ENCODE measurements at regions not wholly inside any gene's neighbourhood (a gene's known extent, or its start where the extent isn't known, plus 50 kb on each side); places are given as distances from the start of the nearest gene placed in this dataset.

DNA sequence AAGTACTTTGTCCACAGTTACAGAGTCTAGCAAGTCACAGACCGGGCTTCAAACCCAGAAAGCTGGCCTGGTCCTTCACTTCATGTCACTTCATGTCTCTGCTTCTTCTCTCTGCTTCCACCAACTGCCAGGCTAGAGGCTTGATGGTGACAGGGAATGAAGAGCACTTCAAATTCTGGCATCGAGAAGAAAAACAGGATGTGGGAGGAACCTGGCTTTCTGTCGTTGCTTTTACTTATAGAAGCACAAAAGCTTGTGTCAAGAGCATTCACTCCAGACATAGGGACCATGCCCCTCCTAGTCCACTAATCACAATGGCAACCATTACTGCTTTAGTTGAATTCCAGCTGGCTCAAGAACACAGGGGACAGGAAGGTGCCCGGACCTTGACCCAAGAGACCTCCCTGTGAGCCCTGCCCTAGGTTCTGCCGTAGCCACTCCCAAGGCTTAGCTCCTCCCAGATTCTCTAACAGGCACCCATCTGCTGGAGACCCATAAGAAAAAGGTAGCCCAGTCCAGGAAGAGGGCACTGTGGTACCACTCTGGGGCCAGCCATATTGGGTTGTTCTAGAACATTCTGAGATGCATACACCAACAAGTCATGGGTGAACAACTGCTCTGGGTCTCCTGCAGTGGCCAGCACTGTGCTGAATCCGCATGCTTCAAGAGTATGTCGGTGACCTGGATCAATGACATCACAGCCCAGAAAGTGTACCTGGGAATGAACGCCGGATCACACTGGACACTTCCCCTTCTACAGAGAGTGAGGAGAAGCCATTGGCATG, 181.8 kb downstream of the C16orf95 start:
- Mint-ChIP-seq H3K9me3 (no peaks in the 10 kb centered on the region), H3K27me3 (no peaks in the 10 kb centered on the region), H3K27ac (no peak overlapping the region), H3K4me1 (ENCODE audit: low read depth in 2 of 2) (no peaks in the 10 kb centered on the region), H3K4me3 (no peak overlapping the region), H3K36me3 (no peaks in the 10 kb centered on the region)
- ATAC-seq (no peak), DNase-seq (ENCODE audit: low spot score) (no peak)

DNA sequence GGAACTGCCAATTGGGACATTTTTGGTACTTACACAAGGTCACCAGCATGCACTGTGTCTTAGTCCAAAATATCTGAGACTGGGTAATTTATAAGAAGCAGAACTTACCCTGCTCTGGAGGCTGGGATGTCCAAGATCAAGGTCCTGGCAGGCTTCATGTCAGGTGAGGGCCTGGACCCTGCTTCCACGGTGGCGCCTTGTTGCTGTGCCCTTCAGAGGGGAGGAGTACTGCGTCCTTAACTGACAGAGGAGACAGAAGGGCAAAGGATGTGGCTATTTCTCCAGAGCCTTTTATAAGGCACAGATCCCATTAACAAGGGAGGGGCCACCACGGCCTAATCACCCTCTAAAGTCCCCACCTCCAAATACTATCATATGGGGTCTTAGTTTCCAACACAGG, 178.9 kb downstream of the C16orf95 start:
- no peaks in the 10 kb centered on the region for H3K4me1 Mint-ChIP-seq (ENCODE audit: low read depth in 2 of 2)
- peak; percentile 18 for DNase-seq (ENCODE audit: low spot score)
- H3K4me3 Mint-ChIP-seq, result no peak overlapping the region
- no peaks in the 10 kb centered on the region for H3K27me3 Mint-ChIP-seq
- ATAC-seq, result no peak
- no peak overlapping the region for H3K27ac Mint-ChIP-seq
- no peaks in the 10 kb centered on the region for H3K36me3 Mint-ChIP-seq
- no peaks in the 10 kb centered on the region for H3K9me3 Mint-ChIP-seq

DNA sequence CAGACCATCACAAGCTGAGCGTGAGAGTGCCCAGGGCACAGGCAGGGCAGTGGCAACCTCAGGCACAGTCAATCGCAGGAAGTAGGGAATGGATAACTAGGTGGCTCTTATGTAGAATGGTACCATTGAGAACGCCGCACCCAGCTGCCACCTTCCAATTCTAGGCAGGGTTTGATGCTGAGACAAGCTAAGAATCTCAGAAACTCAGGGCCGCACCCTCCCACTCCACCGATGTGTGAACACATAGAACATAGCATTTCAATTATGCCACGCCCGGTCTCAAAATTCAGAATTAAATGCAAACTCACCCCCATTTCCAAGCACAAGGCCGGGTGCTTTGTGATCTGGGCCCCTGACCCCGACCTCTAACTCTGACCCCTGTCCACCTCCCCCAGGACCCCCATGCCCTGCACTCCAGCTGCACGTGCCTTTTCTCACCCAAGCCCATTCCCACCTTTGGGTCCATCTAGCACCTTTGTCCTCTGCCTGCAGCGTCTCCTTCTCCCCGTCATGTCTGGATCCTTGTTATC, 178.4 kb downstream of the C16orf95 start:
- DNase-seq (ENCODE audit: low spot score), result peak; percentile 51
- no peaks in the 10 kb centered on the region for H3K9me3 Mint-ChIP-seq
- ATAC-seq, result no peak
- H3K4me3 Mint-ChIP-seq, result no peak overlapping the region
- no peaks in the 10 kb centered on the region for H3K4me1 Mint-ChIP-seq (ENCODE audit: low read depth in 2 of 2)
- no peaks in the 10 kb centered on the region for H3K27me3 Mint-ChIP-seq
- no peak overlapping the region for H3K27ac Mint-ChIP-seq
- H3K36me3 Mint-ChIP-seq, result no peaks in the 10 kb centered on the region

DNA sequence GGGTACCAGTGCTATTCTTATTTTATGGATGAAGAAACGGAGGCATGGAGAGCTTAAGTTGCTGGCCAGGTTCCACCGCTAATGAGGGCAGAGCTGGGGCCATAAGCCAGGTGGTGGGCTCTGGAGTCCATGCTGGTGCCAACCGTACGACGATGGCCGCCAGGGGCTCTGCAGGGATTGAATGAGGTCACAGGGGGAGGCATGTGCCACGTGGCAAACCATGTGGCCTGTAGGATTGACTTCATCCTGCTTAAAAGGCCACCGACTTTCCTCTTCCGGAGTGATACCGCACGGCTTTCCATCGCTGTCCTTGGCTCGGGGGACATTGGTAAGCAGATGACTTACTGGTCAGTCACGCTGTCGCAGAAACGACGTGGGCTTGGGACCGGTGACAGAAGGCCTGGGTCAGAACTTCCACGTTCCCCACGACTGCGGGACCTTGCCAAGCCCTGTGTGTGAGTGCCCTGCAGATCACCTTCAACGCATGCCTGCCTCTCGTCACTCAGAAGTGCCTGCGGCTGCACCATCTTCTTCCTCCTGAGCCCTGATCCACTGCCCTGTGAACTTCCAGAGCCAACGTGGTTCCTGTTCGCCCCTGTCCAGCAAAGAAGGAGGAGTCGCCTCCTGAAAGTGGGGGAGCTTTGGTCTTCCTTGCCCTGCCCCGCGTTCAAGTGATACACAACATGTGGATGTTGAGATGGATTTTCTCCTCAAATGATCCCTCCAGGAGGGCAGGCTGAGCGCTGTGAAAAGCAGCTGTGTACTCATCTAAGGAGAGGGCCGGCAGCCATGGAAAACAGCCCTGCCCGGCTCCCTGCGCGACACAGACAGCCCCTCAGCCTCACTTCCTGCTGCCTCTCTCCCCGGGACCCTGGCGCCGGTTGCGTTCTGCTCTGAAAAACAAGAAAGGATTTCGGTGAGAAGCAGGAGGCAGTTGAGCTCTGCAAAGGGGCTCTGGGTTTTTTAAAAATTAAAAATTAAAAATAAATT, 176.7 kb downstream of the C16orf95 start:
- Mint-ChIP-seq H3K9me3 (no peaks in the 10 kb centered on the region), H3K4me3 (no peak overlapping the region), H3K36me3 (no peaks in the 10 kb centered on the region), H3K4me1 (ENCODE audit: low read depth in 2 of 2) (no peaks in the 10 kb centered on the region), H3K27me3 (no peaks in the 10 kb centered on the region), H3K27ac (no peak overlapping the region)
- DNase-seq (ENCODE audit: low spot score) (no peak), ATAC-seq (no peak)

DNA sequence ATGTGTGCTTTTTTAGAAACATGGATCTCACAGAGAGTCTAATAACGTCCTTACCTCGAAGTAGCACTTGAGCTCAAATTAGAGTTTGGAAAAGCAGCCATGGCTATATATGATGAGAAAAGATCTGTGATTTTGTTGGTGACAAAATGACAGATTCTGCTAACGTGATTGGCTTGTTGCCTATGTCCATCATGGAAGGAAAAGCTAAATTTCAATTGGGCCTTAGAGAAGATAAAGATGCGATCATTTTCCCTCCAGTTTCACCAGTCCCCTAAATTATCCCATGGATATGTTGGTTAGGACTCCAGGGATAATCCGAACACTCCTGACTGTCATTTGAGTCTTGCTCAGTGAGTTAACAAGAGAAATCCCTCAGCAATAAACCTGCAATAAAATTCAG, 175.8 kb downstream of the C16orf95 start:
- Mint-ChIP-seq H3K4me1 (ENCODE audit: low read depth in 2 of 2) (no peaks in the 10 kb centered on the region), H3K27me3 (no peaks in the 10 kb centered on the region), H3K27ac (no peak overlapping the region), H3K4me3 (no peak overlapping the region), H3K36me3 (no peaks in the 10 kb centered on the region), H3K9me3 (no peaks in the 10 kb centered on the region)
- ATAC-seq, result no peak
- DNase-seq (ENCODE audit: low spot score), result no peak

DNA sequence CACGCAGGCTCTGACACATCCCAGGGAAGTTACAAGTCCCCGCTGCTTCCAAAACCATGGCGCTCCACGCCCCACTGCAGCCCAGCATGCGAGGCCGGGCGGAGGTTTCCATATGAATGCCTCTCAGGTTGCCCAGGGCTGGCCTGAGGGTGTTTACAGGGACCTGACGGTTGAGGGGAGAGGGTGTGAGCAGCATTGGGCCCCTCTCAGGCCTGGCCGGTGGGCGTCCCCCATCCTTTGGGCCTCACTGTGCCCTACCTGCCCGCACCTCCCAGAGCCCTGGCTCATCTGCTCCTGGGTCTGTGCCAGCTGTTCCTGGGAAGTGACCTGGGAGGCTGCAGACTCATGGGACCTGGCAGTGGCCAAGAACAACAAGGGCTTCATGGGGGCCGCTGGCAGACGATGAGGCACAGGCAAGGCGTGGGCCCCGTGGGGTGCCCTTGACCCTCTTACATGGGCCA, 173.5 kb downstream of the C16orf95 start:
- Mint-ChIP-seq H3K4me1 (ENCODE audit: low read depth in 2 of 2) (no peaks in the 10 kb centered on the region), H3K9me3 (no peaks in the 10 kb centered on the region), H3K27me3 (peaks cover 0 to 5% of the 10 kb centered on the region in 2 donors), H3K4me3 (no peak overlapping the region), H3K27ac (no peak overlapping the region), H3K36me3 (peaks cover 1% of the 10 kb centered on the region)
- DNase-seq (ENCODE audit: low spot score) (no peak), ATAC-seq (peak in 1 of 2 donors; percentile 34)

DNA sequence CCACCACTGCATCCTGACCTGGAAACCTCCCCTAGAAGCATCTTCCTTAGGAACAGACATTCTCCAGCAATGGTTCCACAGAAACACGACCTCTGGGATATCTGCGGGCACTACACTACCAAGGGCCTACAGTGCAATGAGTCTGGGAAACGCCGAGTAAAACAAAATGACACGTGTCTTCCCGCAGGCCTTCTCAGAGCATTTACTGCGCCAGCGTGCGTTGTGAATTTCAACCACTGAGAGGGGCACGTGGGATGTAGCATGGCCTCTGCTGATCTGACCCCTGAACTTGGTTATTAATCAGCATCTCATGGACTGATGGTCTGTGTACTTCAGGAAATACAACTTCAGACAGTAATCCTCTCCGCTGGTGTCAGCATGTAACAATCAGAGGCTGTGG, 173.0 kb downstream of the C16orf95 start:
- Mint-ChIP-seq H3K4me3 (no peak overlapping the region), H3K9me3 (no peaks in the 10 kb centered on the region), H3K4me1 (ENCODE audit: low read depth in 2 of 2) (no peaks in the 10 kb centered on the region), H3K27me3 (peaks cover 0 to 8% of the 10 kb centered on the region in 2 donors), H3K27ac (no peak overlapping the region), H3K36me3 (peaks cover 5% of the 10 kb centered on the region)
- ATAC-seq, result no peak
- no peak for DNase-seq (ENCODE audit: low spot score)

DNA sequence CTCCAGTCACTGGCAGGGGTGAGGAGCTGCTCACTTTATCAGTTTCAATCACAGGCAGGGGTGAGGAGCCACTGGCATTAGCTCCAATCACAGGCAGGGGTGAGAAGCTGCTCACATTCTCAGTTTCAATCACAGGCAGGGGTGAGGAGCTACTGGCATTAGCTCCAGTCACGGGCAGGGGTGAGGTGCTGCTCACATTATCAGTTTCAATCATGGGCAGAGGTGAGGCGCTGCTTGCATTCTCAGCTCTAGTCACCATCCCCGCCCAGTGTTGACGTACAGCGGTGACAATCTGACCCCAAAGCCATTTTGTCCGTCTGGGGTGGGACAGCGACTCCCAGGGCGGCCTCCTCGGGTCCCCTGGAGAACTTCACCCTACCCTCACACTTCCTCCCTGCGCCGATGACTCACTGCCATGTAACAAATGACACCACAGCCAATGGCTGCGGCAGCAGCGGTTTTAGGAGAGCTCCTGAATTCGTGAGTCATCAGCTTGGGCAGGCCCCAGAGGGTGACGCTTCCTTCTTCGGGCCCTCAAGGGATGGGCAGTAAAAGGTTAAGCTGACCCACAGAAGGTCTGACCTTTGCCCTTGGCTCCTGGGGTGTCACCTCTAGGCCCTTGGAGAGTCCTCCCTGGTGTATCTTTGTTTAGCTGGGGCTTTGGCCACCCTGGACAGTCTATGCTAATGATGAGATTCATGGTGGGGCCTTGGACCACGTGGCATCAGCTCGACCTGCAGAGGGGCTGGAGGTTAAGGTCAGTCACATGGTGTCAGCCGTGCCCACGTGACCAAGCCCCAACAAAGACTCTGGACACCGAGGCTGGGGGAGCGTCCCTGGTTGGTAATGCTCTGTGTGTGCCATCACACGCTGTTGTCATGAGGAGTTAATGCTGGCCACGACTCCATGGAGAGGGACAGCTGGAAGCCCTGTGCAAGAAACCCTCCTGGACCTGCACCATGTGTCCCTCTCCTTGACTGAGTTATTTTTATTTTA, 171.7 kb downstream of the C16orf95 start:
- no peak overlapping the region for H3K27ac Mint-ChIP-seq
- no peak overlapping the region for H3K4me3 Mint-ChIP-seq
- H3K9me3 Mint-ChIP-seq, result no peaks in the 10 kb centered on the region
- H3K27me3 Mint-ChIP-seq, result peaks cover 0 to 11% of the 10 kb centered on the region in 2 donors
- H3K36me3 Mint-ChIP-seq, result peaks cover 5% of the 10 kb centered on the region
- ATAC-seq (peak in 1 of 2 donors; percentile 48), DNase-seq (ENCODE audit: low spot score) (no peak)
- H3K4me1 Mint-ChIP-seq (ENCODE audit: low read depth in 2 of 2), result no peaks in the 10 kb centered on the region

DNA sequence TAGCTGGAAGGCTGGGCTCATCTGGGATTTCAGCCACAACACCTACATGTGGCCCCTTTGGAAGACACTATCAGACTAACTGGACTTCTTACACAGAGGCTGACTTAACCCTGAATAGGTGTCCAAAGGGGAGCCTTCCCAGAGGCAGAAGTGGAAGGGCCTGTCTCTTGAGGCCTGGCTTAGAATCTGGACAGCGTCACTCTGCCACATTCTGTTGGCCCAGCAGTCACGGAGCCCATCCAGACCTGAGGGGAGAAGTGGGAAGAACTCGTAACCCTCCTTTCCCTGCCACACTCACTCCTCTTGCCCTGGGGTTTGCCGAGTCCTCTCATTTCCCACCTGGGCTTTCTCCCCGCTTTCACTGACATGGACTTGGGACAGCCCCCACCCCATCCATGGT, 170.5 kb downstream of the C16orf95 start:
- DNase-seq (ENCODE audit: low spot score) (no peak), ATAC-seq (no peak)
- Mint-ChIP-seq H3K4me3 (no peak overlapping the region), H3K9me3 (no peaks in the 10 kb centered on the region), H3K36me3 (peaks cover 5% of the 10 kb centered on the region), H3K27me3 (peaks cover 0 to 11% of the 10 kb centered on the region in 2 donors), H3K27ac (no peak overlapping the region), H3K4me1 (ENCODE audit: low read depth in 2 of 2) (no peaks in the 10 kb centered on the region)

DNA sequence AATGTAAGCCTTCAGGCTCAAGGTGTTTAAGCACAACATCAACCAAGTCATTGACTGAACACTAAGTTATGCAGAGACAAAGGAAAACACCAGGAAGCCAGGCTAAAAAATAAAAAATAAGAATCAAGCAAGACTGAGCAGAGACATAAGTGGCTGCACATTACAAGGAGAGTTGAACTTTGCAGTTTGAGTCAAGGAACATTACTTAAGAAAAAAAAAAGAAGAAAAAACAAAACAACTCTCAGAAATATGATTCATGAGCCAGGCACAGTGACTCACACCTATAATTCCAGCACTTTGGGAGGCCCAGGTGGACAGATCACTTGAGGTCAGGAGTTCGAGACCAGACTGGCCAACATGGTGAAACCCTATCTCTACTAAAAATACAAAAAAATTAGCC, 168.1 kb downstream of the C16orf95 start:
- Mint-ChIP-seq H3K27me3 (peaks cover 0 to 15% of the 10 kb centered on the region in 2 donors), H3K4me3 (no peak overlapping the region), H3K9me3 (no peaks in the 10 kb centered on the region), H3K27ac (no peak overlapping the region), H3K36me3 (peaks cover 5% of the 10 kb centered on the region), H3K4me1 (ENCODE audit: low read depth in 2 of 2) (no peaks in the 10 kb centered on the region)
- DNase-seq (ENCODE audit: low spot score) (no peak), ATAC-seq (no peak)

DNA sequence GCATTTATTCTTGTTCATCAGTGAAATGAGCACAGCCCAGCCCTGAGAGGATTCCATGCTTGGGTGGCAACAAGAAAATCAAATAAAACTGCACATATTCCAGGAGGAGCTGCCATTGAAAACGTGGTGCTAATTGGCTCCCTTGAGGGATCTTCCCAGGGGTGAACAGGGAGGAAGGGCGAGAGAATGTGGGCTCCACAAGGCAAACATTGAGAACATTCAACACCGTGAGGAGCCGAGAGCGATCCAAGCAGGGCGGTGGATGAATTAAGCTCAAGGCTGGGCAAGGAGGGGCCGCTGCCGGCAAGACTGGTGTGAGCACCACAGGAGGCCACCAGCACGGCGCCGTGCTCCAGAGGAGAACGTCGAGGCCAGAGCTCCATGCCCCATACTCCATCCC, 166.9 kb downstream of the C16orf95 start:
- no peak overlapping the region for H3K4me3 Mint-ChIP-seq
- H3K27me3 Mint-ChIP-seq, result peaks cover 0 to 18% of the 10 kb centered on the region in 2 donors
- H3K36me3 Mint-ChIP-seq, result peaks cover 5% of the 10 kb centered on the region
- no peaks in the 10 kb centered on the region for H3K9me3 Mint-ChIP-seq
- DNase-seq (ENCODE audit: low spot score) (no peak), ATAC-seq (no peak)
- H3K4me1 Mint-ChIP-seq (ENCODE audit: low read depth in 2 of 2), result no peaks in the 10 kb centered on the region
- H3K27ac Mint-ChIP-seq, result no peak overlapping the region

DNA sequence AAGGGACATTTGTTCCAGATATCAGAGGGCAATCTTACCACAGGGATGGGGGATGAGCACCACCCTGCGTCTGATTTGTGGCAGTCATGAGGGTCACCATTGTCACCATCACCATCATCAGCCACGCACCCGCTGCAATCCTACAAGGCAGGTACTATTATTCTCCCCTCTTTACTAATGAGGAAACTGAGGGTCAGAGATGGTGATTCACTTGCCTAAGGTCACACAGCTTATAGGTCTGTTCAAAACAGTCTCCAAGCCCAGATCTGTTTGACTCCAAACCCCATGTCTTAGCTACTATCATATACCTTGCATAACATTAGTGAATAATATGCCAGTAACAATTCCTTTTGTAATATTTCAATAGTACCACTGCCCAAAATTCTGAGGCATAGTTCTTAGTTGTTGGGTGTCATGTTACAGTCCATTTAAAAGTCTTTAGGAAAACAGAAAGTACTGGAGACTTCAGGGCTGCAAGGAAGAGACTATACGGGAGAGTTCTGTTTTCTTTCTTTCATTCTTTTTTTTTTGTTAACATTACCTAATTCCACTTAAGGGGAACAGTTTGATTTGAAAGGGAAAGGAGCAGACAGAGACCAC, 166.4 kb downstream of the C16orf95 start:
- Mint-ChIP-seq H3K4me3 (no peak overlapping the region), H3K27me3 (peaks cover 0 to 18% of the 10 kb centered on the region in 2 donors), H3K4me1 (ENCODE audit: low read depth in 2 of 2) (no peaks in the 10 kb centered on the region), H3K9me3 (no peaks in the 10 kb centered on the region), H3K27ac (no peak overlapping the region), H3K36me3 (peaks cover 5% of the 10 kb centered on the region)
- no peak for ATAC-seq
- no peak for DNase-seq (ENCODE audit: low spot score)

Data from natural killer cell treated with Interleukin-12 subunit alpha and Interleukin-12 subunit beta and Interleukin-15 and Interleukin-18, amount 100 ng/mL, for 72 hours (primary cell).